Activated T-helper 1 cell treated with Interleukin-2 at 50 U/mL for 16 hours (primary cell): ENCODE measurements at regions not wholly inside any gene's neighbourhood (a gene's known extent, or its start where the extent isn't known, plus 50 kb on each side); places are given as distances from the start of the nearest gene placed in this dataset.

Experiments used
- DNase-seq: peaks from one replicate; pipeline ENCODE4 v3.0.0-alpha.2; 2020; ENCODE audit warnings: low read depth

GRCh38 chr5:74576941-74577456, 63.5 kb downstream of the ENC1 start:
- DNase-seq = no peak

- no peak for DNase-seq
Measured at GRCh38 chr5:74575741-74576538, 64.6 kb downstream of the ENC1 start.

- DNase-seq = no peak
Measured at GRCh38 chr5:74570250-74570649, 70.3 kb downstream of the ENC1 start.

GRCh38 chr5:74567411-74567995, 73.0 kb downstream of the ENC1 start:
- DNase-seq = no peak

GRCh38 chr5:74562122-74562521, 78.4 kb downstream of the ENC1 start:
- no peak for DNase-seq

- DNase-seq = no peak
Measured at GRCh38 chr5:74560245-74560644, 80.3 kb downstream of the ENC1 start.

GRCh38 chr5:74556631-74557595, 83.6 kb downstream of the ENC1 start:
- no peak for DNase-seq

GRCh38 chr5:74556006-74556405, 84.5 kb downstream of the ENC1 start:
- no peak for DNase-seq

GRCh38 chr5:74552101-74552500, 88.4 kb downstream of the ENC1 start:
- no peak for DNase-seq

GRCh38 chr5:74550927-74551326, 89.6 kb downstream of the ENC1 start:
- no peak for DNase-seq

- DNase-seq = no peak
Measured at GRCh38 chr5:74549384-74549783, 91.1 kb downstream of the ENC1 start.

- DNase-seq = no peak
Measured at GRCh38 chr5:74546796-74547195, 93.7 kb downstream of the ENC1 start.

- no peak for DNase-seq
Measured at GRCh38 chr5:74544811-74545210, 95.7 kb downstream of the ENC1 start.

GRCh38 chr5:74543162-74543995, 97.1 kb downstream of the ENC1 start:
- no peak for DNase-seq

GRCh38 chr5:74542482-74542881, 98.0 kb downstream of the ENC1 start:
- DNase-seq = no peak

- no peak for DNase-seq
Measured at GRCh38 chr5:74541381-74541781, 99.1 kb downstream of the ENC1 start.

GRCh38 chr5:74540622-74541021, 99.9 kb downstream of the ENC1 start:
- no peak for DNase-seq

- DNase-seq = no peak
Measured at GRCh38 chr5:74539986-74540385, 100.5 kb downstream of the ENC1 start.

- DNase-seq = no peak
Measured at GRCh38 chr5:74538206-74538661, 102.3 kb downstream of the ENC1 start.

GRCh38 chr5:74536658-74537057, 103.9 kb downstream of the ENC1 start:
- no peak for DNase-seq

- no peak for DNase-seq
Measured at GRCh38 chr5:74535926-74536325, 104.6 kb downstream of the ENC1 start.
